ENCODE measurements at regions not wholly inside any gene's neighbourhood (a gene's known extent, or its start where the extent isn't known, plus 50 kb on each side); places are given as distances from the start of the nearest gene placed in this dataset.

GRCh38 chr18:2412281-2412680, 159.0 kb downstream of the METTL4 start:
- no peak for TF ChIP-seq CTCF (IDR thresholded peaks at IDR 0.05; ENCODE audit: low read depth, low read length)
- no peak overlapping the region for H3K4me3 ChIP-seq (ENCODE audit: low read depth, low read length)

DNA sequence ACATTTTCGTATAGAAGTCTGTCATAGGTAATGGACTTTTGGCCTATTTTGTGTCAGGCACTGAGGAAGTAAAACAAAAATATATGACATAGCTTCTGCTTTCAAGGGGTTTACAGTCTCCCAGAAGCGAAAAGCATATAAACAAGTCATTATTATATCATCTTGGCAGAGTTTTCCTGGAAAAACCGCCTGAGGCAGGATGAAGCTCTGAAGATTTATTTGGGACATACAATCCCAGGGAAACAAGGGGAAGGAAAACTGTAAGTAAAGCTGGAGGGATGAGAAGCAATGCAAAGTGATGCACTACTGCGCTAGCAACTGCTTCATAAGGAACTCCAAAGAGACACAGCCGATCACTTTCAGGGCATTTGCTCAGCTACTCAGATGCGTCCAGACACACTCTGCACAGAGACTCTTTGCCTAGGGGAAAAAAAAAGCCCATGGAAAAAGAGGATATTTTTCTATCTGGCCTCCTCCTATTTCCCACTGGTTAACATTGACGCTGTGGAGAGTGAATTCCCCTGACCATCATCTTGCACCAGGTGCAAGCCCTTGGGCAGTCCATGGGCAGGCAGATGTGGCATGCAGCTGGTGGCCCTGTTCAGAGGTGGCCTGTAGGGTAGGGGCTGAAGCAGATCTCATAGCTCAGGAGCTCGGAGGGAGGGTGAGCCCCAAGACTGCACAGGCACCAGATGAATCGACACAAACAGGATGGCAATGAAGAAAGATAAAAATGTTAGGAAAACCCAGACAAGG, 158.1 kb downstream of the METTL4 start:
- no peak overlapping the region for H3K4me3 ChIP-seq (ENCODE audit: low read depth, low read length)
- TF ChIP-seq CTCF (IDR thresholded peaks at IDR 0.05; ENCODE audit: low read depth, low read length) = no peak

DNA sequence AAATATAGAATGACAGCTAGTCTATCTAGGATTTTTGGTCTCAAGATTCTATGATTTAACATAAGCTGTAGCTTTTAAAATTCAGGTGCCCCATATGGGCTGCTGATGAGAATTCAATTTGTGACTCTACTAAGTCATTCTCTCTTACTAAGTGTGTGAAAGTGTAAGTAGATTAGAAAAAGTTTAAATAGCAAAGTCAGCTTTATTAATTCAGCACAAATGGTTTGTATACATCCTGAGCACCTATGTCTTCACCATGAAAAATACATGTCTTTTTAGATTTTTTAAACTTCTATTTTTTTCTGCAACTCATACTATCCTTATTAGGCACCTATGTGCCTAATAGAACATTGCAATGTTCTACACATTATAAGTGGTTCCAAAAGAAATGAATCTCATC, 157.1 kb downstream of the METTL4 start:
- no peak for TF ChIP-seq CTCF (IDR thresholded peaks at IDR 0.05; ENCODE audit: low read depth, low read length)
- no peak overlapping the region for H3K4me3 ChIP-seq (ENCODE audit: low read depth, low read length)

DNA sequence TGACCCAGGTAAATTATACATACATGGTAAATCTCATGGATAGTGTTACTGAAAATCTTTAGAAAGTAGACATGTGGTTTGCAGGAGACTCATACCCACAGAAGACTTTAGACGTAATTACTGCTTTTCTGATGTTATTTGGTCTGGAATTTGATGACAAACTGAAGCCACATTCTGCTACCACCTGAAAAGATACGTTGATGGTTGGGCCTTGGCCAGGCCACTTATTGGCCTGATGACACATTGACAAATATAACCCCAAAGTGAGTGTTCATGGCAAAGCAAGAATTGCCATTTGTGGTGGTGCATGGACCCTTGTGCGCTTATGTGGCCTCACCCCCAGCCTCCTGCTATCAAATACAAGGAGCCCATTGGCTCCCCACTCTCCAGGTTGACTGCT, 155.6 kb downstream of the METTL4 start:
- TF ChIP-seq CTCF (IDR thresholded peaks at IDR 0.05; ENCODE audit: low read depth, low read length) = no peak
- no peak overlapping the region for H3K4me3 ChIP-seq (ENCODE audit: low read depth, low read length)

DNA sequence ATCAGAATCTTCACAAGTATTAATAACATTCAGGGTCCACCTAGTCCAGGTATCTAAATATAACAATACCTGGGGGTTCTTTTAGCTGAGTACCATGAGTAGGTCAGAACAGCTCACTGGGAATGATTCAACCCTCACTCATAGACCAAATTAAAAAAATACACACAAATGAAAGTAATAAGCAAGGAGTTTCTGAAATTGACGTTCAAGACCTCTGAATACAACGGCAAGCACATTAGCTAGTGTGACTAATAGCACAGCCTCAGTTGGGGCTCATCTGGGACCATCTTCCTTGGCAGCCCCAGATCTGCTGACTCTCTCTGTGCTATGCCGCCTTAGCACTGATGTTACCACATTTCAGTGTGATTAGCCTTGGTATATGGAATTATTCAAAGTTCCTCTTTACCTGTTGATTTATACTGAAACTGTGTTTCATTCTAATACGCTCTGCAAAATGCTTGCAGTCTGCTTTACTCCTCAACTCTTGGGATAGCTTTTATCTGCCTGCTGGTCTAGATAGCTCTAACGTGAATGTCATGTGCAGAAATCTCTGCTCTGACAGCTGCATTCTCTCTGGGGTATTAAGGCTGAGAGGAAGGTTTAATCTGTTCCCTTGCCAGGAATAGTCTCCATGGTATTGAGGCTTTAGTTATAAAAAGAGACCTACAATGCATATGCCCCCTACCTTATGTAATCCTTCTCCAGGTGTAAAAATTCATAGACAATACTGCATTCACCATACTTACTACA, 153.3 kb downstream of the METTL4 start:
- H3K4me3 ChIP-seq (ENCODE audit: low read depth, low read length) = no peak overlapping the region
- no peak for TF ChIP-seq CTCF (IDR thresholded peaks at IDR 0.05; ENCODE audit: low read depth, low read length)

DNA sequence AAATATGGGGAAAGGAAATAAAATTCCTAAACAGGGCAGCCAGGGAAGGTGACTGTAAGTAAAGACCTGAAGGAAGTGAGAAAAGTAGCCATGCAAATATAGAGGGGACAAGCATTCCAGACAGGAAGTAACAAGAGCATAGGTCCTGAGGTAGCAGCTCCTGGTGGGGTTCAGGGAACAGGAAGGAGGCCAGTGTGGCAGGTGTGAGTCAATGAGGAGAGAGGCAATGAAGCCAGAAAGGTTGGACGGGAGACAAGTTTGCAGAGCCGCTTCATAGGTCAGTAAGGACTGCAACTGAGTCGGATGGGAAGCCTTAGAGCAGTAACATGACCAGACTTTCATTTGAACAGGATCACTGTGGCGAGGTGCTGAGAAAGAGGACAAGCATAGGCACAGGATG, 150.9 kb downstream of the METTL4 start:
- H3K4me3 ChIP-seq (ENCODE audit: low read depth, low read length) = no peak overlapping the region
- TF ChIP-seq CTCF (IDR thresholded peaks at IDR 0.05; ENCODE audit: low read depth, low read length) = no peak

GRCh38 chr18:2423761-2424160, 147.5 kb downstream of the METTL4 start:
- no peak for TF ChIP-seq CTCF (IDR thresholded peaks at IDR 0.05; ENCODE audit: low read depth, low read length)
- no peak overlapping the region for H3K4me3 ChIP-seq (ENCODE audit: low read depth, low read length)

Measured in WI38 (cell line).